Renal cortex interstitium (tissue), 11 donors: ENCODE measurements at regions not wholly inside any gene's neighbourhood (a gene's known extent, or its start where the extent isn't known, plus 50 kb on each side); places are given as distances from the start of the nearest gene placed in this dataset.
A peak's percentile ranks its signal among the peaks of the same experiment; 100 is the strongest.
"Not testable (repeated sequence)": the region's sequence is repeated elsewhere in the genome, so short reads cannot be mapped to it uniquely, and the experiment has no call there.

Experiments used
- DNase-seq, 11 donors: peaks; one replicate each; pipeline ENCODE4 v3.0.0-alpha.2; 2013; ENCODE audit warnings: low read depth in 9 of 11, low spot score in 4 of 11; ENCODE audit errors: extremely low read depth in 1 of 11

DNA sequence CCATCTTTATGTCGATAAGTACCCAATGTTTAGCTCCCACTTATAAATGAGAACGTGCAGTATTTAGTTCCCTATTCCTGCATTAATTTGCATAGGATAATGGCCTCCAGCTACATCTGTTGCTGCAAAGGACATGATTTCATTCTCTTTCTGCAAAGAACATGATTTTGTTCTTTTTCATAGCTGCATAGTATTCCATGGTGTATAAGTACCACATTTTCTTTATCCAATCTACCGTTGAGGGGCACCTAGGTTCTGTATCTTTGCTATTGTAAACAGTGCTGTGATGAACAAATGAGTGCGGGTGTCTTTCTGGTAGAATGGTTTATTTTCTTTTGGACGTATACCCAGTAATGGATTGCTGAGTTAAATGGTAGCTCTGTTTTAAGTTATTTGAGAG, 63.0 kb downstream of the HLX start:
- DNase-seq: no peak

DNA sequence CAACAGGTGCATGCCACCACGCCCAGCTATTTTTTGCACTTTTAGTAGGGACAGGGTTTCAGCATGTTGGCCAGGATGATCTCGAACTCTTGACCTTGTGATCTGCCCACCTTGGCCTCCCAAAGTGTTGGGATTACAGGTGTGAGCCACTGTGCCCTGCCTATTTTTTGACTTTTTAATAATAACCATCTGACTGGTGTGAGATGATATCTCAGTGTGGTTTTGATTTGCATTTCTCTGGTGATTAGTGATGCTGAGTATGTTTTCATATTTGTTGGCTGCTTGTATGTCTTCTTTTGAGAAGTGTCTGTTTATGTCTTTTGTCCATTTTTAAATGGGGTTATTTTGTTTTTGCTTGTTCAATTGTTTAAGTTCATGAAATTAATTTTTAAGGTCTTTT, 63.7 kb downstream of the HLX start:
- not testable (repeated sequence) for DNase-seq

DNA sequence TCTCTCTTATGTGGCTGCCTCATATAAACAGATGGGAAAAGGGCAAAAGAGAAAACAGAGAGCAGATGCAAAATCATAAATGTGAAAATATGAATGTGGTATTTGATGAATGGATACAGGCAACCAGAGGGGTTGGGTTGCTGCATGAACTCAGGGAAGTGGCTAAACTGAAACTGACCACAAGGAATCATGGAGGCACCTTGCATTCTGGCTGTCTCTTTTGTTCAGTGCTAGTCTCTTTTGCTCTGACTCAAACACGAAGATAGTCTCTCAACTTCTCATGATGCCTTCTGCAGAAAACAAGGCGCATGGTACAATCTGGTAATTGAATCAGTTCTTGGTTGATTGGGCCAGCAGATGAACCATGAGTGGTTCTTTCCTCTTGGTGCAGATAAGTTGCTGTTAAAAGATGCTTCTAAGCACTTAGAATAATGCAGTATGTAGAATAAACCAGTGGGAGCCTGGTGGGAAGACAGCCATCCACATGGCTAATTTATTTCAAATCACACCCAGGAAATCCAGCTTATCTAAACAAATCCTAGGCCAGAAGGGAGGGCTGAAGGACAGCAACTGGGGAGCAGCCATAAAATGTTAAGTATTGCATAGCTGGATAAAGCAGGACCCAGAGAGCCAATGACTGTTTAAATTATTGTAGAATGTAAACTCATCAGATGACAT, 64.2 kb downstream of the HLX start:
- DNase-seq: no peak

DNA sequence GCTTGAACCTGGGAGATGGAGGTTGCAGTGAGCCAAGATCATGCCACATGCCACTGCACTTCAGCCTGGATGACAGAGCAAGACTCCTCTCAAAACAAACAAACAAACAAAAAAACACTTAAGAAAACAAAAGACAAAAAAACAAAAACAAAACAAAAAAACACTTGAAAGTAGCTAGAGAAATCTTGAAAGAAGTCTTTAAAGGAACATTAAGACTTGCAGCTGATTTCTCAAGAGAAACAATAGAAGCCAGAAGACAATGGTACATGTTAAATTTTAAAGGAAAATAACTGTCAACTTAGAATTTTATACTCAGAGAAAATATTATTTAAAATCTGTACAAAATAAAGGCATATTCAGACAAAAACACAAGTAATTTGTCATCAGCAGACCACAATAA, 71.3 kb downstream of the HLX start:
- no peak for DNase-seq

DNA sequence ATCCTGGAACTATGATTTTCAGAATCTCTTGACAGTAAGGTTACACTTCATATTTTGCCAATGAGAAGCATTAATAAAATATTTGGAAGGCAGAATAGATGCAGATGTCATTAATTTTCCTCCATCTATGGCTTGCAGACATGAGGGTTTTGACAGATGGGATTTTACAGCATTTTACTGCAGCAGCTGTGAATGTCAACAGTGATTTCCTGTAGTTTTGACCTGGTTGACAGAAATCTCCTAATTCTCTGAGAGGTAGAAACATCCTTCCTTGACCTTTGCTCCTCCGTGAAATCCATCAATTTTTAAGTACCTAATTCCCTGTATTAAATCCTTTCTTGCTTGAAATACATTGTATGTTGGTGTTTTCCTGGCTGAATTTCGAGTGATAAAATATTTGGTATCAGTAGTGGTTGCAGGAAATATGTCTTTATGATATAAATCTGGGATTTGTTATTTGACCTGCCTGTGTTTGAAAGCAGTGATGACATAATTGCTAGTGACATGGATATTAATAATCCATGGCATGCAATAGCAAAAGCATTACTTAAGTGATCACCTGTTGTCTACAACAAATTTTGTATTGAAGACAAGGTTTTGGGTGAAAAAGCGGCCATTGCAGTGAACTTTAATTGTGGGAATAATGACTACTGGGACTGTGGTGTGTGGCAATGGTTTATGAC, 73.9 kb downstream of the HLX start:
- DNase-seq: no peak

DNA sequence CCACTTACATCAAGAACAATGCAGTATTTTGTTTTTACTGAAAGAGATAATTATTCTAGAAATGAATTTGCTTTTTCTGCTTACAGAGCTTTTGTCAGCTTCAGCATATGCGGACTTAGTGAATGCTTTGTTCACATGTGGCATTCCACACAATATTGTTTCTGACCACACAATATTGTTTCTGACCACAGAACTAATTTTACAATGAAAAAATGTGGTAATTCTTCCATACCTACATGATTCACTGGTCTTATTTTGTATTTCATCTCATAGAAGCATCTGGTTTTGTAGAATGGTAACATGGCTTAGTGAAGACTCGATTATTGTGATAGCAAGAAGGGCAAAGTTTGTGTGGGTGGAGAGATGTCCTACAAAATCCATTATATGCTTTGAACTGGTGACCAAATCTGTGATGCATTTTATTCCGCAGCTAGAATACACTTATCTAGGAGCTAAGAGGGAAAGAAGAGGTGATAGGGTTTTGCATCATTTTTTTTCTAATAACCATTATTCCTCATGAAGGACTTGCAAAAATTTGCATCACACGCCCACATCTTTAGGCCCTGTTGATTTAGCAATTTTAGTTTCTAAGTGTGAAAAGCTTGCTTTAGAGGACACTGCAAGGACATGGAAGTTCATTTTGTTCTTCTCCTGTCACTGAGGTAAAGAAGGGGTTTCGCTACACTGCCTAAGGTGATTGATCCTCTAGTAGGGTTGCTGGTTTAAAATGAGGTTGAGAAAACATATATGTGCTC, 75.3 kb downstream of the HLX start:
- no peak for DNase-seq

DNA sequence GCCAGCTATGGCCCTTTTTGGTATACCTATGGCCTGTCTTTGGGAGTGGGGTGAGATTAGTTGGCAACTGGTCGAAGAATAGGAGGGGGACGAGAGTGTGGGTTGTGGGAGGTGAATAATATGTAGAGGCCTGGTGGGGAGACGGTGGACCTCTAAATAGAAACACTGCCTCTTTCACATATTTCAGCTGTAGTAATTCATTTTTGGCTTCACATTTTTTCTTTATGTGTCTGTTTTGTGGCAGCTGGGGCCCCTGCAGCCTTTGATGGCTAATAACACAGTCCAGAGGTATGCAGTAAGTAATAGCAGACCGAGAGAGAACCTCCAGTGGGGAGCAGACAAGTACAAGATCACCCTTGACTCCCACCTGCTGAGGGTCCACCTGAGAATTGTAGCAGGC, 75.9 kb downstream of the HLX start:
- no peak for DNase-seq

DNA sequence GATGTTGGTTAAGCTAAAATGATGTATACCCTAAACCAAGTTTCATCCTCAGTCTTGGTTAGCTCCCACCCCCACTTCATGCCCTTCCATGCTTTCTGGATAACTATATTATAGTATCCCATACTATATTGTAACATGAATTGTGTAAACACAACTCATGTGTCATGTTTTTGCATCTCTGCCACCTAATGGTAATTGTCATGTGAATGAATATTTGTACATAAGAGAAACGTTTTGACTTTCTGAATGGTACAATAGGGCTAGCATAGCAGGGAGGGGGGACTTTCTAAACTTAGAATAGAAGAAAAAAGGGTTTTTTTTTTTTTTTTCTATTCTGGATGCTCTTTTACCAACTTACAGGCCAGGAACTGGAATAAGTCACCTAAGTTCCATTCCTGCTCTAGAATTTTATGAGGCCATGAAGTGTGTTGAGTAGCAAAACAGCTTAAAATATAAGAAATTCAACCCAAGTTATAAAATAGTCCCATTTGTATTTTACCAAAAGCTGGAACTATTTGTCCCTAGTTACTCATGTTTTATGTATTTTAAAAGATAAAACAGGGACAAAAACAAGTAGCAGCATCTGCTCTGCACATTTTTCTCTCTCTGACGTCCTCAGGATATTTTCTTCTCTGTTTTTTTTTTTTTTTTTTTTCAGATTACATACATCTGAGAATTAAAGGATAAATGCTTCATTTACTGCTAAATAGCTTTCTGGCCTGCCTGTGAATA, 77.4 kb downstream of the HLX start:
- DNase-seq: no peak

DNA sequence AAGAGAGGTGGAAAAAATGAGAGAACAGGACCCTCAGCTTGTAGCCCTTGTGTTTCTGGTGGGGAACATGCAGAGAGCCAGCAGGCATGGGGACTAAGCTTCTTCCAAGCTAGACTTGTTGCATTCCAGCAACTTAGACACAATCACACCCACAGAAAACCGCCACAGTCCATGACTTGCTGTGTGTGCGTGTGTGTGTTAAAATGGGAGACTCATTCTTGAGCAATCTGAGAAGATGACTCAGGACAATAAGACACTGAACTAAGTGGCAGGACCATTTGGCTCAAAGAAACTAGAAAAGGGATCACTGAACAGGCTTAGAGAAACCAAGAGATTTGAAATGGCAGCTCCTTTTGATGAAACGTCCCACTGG, 78.0 kb downstream of the HLX start:
- no peak for DNase-seq

DNA sequence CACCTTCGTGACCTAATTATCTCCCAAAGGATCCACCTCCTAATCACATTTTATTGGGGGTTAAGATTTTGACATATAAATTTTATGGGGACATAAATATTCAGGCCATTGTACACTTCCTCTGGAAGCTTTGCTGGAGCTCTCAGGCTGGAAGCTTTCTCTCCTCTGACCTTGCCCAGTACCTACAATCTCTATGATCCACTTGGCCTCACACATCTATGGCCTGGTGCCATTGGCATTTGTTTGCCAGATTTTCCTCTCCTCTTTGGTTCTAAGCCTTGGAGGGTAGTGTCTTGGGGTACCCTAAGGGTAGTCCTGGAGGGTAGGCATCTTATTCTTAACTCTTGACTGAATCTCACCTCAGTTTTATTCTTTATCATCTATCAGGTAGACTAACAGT, 79.0 kb downstream of the HLX start:
- DNase-seq: no peak

DNA sequence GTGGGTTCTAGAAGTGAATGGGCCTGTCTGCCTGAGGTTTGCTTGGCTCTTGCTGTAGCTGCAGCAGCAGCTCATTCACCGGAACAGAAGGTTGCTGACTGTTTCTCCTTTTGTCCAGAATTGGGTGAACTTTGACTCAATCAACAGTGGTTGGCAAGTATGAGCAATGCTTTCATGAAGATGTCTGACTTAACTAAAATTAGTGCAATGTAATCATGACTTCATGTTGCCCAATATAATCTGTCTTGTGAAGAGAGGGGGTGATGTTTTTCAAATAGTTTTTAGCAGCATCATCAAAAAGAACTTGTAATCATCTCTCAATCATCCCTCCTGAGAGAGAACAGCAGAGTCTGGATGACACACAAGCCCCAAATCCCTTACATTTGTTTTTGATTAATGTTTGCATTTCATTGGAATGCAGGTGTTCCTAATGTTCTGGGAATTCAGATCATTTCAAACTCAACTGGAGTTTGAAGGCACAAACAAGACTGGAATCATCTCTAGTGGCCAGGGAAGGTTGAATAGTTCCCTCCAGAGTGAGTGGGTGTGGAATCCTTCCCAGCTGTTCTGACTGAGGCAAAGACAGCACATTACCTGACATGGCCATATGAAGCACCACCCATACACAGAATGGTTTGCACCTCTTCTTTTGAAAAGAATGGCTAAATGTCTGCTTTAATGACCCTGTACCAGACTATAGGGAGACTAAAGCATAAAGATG, 82.9 kb downstream of the HLX start:
- no peak for DNase-seq

DNA sequence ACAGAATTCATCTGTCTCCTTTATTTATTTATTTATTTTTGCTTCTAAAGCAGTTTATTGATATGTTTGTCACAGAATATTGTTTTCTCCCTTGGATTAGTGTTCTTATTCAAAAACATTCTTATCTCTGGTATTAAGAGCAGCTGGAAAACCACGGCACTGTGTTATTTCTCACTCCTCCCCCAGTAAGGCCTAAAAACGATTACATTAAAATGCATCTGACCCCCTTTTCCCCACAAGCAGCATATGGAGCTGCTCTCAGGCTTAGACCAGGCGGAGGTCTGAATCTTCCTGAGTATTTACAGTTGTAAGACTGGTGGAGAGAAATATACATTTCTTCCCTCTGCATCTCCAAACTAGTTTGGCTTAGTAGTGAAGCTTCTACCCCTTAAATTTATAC, 86.8 kb downstream of the HLX start:
- no peak for DNase-seq

DNA sequence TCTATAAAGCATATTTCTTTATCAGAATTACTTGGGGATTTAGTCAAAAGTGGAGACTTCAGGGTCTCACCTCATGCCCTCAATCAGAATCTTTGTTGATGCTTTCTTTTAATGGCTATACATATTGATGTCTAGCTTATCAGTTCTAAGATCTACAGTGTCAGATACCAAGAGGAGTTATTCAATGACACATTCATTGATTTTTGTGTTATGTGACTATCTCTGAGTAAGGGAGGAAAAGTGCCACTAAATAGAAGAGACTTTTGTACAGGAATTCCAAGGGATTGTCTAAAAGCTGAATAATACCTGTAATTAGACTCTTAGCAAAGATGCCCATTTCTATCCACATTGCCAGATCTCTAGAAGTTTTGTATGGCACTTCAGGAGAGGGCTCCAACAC, 87.2 kb downstream of the HLX start:
- no peak for DNase-seq

DNA sequence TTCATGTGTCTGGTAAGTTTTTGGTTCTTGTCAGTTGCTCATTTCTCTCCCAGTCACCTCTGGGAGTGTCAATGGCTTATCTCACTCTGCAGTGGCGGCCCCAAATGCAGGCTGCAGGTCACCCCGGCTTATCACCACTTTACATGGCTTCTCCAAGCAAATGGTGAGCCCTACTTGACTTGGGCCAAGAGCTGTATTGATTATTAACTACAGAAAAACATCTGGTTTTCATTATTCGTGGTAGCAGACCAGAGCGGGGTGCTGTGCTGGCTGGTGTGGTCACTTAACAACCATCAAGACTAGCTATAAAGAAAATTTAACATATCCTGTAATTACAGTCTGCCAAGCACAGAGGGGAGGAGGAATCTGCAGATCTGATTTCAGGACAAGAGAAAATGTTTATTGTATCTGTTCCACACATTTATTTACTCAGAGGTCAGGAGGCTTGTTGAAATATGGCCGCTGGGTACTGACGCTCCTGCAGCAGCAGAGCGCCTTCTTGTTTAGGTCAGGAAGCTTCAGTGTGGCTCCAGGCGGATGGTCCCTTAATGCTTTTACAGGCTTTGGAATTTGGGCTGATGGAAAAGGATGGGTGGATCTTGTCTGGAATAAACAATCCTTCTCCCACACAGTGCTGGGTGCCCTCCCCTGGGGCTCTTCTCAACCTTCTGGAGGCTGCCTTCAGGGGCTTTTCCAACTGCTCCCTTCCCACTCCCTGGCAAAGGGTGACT, 87.8 kb downstream of the HLX start:
- peak in 2 of 11 donors; percentile 6 to 13 for DNase-seq

DNA sequence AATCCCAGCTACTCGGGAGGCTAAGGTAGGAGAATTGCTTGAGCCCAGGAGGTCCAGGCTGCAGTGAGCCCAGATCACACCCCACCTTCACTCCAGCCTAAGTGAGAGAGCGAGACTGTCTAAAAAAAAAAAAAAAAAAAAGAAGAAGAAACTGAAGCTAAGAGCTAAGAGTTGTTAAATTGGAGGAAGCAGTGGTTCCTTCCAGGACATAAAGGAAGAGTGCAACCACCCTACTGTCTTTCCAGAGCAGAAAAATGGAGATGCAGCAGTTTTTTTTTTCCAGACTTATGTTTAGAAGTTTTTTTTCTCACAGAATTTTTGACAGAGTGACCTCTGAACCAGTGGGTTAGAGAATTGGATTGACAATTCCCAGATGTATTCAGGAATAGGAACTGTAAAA, 88.7 kb downstream of the HLX start:
- no peak for DNase-seq

DNA sequence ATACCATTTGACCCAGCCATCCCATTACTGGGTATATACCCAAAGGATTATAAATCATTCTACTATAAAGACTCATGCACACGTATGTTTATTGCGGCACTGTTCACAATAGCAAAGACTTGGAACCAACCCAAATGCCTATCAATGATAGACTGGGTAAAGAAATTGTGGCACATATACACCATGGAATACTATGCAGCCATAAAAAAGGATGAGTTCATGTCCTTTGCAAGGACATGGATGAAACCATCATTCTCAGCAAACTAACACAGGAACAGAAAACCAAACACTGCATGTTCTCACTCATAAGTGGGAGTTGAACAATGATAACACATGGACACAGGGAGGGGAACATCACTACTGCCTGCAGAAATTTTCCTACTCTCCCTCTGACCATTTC, 90.0 kb downstream of the HLX start:
- DNase-seq: not testable (repeated sequence)

DNA sequence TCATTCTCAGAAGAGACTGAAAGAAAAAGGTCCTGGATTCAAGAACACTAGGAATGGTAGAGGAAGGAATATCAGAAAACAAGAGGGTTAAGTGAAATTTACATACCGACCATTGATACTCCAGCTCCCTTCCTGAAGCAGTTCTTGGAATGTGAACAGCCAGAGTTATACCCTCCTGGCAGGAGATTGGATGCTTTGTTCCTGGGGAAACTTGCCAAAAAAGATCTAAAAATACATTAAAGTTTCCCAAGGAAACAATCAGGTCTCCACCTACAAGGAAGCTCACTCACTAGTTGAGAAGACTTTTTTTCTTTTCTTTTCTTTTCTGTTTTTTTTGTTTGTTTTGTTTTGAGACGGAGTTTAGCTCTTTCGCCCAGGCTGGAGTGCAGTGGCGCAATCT, 91.1 kb downstream of the HLX start:
- DNase-seq: no peak

DNA sequence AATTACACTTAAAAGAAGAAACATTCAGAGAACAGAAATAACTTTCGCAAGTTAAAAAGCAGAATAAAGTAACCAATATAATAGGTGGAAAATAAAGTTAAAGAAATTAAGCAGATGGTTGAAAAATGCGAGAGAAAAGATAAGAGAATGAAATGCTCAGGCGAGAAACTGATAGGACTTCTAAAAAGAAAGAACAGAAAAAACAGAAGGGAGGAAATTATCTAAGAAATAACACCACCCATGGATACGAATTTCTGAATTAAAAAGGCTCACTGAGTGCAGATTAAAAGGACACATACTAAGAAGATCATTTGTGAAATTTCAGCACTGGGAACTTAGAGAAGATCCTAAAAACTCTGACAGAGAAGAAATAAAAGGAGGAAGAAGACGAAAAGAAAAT, 92.0 kb downstream of the HLX start:
- DNase-seq: no peak

DNA sequence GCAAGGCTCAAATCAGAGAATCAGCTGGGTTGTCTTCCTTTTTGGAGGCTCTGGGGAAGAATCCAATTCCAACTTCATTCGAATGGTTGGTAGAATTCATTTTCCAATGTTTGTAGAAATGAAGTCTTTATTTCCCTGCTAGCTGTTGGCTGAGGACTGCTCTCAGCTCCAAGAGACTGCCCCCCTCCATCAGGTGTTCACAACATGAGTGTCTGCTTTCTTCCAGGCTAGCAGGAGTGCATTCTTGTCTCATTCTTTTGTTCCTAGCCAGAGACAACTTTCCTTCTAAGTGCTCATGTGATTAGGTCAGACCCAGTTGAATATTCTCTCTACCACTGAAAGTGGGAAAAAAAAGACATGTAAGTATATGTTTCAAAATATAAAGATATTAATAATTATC, 95.2 kb downstream of the HLX start:
- DNase-seq: no peak
